ENCODE measurements at regions not wholly inside any gene's neighbourhood (a gene's known extent, or its start where the extent isn't known, plus 50 kb on each side); places are given as distances from the start of the nearest gene placed in this dataset.

DNA sequence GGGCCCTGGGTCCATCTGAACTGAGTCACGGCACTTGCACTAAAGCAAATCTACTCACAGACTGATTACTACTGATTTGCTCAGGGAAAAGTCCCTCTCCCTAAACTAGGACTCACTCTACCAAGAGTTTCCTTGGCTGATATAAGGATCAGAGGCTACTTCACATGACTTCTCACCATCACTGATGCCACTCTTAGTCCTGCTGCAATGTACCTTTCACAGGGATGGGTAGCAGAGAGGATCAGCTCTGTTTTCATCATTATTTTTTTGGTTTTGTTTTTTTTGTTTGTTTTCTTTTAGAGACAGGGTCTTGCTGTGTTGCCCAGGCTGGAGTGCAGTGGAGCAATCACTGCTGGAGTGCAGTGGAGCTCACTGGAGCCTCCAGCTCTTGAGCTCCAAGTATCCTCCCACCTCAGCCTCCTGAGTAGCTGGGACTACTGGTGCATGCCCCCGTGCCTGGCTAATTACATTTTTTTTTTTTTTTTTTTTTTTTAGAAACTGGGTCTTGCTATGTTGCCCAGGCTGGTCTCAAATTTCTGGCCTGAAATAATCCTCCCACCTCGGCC, 200.6 kb downstream of the JCAD start:
- in situ Hi-C loops (cut with MboI; ENCODE audit: low sequenced_read_pairs), result no loop called here

DNA sequence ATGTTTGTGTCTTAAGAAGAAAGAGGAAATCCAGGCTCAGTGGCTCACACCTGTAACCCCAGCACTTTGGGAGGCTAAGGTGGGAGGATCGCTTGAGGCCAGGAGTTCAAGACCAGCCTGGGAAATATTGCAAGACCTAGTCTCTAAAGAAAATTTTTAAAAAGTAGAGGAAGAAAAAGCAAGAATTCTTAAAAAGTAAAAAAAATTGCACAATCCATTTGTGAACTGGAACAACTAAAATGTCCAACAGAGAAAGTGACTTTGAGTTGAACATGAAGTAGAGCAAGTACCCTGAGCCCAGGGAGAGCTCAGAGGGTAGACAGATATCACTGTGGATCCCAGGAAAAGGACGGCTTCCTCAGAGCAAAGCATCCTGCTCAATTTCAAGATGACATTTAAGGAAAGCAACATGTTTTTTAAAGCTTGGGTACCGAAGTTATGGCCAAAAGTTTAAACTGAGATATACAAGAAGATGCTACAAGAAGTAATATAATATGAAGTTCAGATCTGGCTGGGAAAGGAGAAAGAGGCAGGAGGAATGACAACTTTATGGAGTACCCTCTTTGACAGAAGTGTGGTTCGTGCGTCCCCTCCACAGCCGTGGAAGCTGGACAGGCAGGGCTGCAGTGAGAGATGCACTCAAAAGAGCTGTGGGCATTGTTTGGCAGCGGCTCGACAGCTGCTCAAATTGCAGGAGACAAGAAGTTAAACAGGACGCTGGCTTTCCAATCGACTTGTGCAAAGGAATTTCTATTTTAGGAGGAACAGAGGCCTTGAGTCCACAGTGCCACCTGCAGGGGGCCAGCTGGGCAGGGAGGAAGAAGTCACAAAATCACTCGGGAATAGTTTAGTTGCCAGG, 201.3 kb downstream of the JCAD start:
- in situ Hi-C loops (cut with MboI; ENCODE audit: low sequenced_read_pairs), result no loop called here

DNA sequence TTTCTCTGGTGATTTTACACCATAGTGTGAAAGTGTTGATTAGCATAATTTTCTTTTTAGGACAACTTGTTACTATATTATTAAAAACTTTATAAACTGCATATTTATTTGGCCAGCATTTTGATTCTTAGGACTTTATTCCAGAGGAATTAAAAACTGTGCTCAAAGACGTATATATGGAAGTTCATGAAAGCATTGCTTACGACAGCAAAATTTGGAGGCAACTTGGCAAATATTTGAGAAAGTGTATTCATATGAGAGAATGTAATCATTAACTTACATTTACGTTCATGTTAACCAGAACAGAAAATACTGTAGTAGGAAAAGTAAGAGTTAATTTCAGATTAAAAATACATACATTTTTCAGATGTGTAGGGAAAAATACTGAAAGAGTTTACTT, 203.1 kb downstream of the JCAD start:
- in situ Hi-C loops (cut with MboI; ENCODE audit: low sequenced_read_pairs), result no loop called here

DNA sequence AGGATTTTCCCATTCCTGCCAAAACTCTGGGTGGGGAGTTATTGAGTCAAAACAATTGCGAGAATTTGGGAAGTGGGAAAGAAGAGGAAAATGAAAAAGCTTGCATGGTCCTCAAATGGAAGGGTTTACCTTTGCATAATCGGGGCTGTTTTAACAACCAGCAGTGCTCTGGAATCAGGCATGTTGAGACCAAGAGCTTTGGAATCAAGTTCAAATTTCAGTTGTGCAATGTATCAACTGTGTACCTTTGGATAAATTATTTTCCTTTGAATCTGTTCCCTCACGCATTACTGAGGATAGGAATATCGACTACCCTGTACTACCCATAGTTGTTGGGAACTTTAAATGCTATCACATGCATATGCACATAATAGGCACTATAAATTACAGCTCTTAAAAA, 205.5 kb downstream of the JCAD start:
- in situ Hi-C loops (cut with MboI; ENCODE audit: low sequenced_read_pairs), result no loop called here

DNA sequence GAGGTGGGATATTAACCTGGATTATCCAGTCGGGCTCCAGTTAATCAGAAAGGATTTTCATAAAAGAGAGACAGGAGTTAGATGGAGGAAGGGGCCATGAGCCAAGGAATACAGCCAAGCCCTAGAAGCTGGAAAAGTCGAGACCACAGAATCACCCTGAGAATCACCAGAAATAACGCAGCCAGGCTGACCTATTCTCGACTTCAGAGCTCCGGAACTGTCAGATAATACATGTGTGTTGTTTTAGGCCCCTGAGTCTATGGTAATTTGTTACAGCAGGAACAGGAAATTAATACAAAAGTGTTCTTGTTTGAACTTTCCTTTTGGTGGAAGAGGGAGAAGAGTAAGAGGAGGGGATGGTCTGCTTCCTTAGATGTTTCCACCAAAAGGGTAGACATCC, 208.1 kb downstream of the JCAD start:
- in situ Hi-C loops (cut with MboI; ENCODE audit: low sequenced_read_pairs), result no loop called here

DNA sequence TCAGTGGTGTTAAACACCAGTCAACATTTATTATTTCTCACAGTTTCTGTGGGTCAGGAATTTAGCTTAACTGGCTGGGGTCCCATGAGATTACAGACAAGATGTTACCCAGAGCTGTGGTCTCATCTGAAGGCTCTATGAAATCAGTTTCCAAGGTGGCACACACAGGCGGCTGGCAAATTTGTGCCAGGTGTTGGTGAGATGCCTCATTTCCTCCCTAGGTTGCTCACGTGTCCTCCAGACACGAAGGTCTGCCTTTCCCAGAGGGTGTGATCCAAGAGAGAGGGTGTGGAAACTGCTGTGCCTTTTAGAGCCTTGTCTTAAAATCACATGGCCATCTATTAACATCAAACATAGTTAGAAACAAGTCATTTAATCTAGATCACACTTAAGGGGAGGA, 209.0 kb downstream of the JCAD start:
- in situ Hi-C loops (cut with MboI; ENCODE audit: low sequenced_read_pairs), result no loop called here

DNA sequence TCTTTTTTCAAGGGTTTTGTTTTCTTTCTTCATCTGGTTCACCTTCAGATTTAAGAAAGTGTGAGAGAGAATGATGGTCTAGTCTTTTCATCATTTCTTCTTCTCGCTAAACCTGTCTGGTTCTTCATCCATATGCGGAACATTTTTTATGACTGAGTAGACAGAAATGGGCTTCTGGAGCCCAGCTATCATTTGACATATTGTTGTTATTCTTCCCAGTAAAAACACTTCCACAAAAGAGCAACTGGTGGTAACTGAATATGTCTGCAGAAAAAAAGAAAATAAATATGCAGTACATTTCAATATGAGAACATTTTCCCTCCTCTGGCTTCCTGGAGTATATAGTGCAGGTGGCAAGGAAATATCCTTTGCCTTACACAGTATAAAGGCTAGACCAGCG, 209.5 kb downstream of the JCAD start:
- in situ Hi-C loops (cut with MboI; ENCODE audit: low sequenced_read_pairs), result no loop called here

DNA sequence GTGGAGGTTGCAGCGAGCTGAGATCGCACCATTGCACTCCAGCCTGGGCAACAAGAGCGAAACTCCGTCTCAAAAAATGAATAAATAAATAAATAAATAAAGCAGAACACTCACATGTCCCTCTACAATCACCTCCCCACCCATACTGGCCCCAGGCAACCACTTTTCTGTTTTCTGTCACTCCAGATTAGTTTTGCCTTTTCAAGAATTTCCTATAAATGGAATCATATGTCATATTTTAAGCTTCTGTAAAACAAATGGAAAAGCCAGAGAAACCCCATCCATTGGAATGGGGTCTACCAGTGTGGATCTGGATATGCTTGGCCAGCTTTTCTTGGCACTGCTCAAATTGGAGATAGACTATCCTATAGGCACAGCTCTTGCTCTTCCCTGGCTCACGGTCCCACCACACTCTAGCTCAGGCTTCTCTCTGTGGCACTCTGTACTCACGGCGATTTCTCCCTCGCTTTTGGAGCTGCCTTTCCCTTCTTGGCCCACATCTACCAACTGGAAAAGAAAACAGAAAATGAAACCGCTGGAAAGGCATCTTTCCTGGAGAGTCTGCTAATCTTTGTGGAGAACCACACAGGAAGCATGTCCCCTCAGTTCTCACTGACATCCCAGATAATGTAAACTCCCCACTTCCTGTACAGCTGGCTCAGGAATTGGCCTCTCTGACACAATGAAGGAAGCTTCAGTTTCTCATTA, 210.1 kb downstream of the JCAD start:
- in situ Hi-C loops (cut with MboI; ENCODE audit: low sequenced_read_pairs), result no loop called here

DNA sequence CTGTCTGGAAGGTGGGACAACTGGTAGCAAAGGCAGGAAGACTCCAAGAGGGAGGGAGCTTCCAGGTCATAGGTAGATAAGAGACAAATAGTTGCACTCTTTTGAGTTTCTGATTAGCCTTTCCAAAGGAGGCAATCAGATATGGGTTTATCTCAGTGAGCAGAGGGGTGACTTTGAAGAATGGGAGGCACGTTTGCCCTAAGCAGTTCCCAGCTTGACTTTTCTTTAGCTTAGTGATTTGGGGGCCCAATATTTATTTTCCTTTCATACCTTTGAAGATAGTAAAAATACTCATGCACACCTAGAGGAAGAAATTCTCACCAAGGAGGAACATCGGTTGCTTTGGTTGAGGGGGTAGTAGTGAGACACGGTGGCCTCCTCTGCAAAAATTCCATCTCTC, 212.1 kb upstream of the SVIL start:
- in situ Hi-C loops (cut with MboI; ENCODE audit: low sequenced_read_pairs), result no loop called here

DNA sequence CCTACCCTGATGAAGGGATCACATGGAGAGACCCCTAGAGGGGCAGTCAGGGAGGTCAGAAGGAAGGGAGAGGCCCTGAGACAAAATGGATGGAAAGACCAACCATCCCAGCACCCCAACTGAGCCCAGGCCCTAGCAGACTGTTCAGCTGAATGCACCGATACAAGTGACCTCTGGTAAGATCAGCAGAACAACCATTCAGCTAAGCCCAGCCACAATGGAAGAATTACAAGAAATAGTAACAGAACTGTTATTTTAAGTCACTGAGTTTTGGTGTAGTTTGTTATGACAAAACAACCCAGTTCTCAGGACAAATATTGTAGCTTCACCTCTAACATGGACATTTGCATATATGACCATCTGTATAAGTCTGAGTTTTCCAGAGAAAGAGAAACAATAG, 210.4 kb upstream of the SVIL start:
- in situ Hi-C loops (cut with MboI; ENCODE audit: low sequenced_read_pairs), result no loop called here

DNA sequence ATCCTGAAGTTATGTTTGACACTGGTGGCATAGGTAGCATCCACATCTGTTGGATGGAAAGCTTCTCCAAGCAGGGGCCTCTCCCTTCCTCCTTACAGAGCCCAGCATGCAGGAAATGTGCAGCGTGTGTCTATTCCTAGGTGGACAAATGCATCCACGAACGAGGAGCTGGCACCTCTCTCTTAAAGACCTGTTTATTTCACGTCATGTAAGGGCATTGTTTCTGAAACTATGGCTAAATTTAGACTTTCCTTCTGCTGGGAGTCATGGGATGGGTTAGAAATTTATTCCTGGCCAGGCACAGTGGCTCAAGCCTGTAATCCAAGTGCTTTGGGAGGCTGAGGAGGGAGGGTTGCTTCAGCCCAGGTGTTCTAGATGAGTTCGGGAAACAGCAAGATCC, 208.4 kb upstream of the SVIL start:
- in situ Hi-C loops (cut with MboI; ENCODE audit: low sequenced_read_pairs), result no loop called here

DNA sequence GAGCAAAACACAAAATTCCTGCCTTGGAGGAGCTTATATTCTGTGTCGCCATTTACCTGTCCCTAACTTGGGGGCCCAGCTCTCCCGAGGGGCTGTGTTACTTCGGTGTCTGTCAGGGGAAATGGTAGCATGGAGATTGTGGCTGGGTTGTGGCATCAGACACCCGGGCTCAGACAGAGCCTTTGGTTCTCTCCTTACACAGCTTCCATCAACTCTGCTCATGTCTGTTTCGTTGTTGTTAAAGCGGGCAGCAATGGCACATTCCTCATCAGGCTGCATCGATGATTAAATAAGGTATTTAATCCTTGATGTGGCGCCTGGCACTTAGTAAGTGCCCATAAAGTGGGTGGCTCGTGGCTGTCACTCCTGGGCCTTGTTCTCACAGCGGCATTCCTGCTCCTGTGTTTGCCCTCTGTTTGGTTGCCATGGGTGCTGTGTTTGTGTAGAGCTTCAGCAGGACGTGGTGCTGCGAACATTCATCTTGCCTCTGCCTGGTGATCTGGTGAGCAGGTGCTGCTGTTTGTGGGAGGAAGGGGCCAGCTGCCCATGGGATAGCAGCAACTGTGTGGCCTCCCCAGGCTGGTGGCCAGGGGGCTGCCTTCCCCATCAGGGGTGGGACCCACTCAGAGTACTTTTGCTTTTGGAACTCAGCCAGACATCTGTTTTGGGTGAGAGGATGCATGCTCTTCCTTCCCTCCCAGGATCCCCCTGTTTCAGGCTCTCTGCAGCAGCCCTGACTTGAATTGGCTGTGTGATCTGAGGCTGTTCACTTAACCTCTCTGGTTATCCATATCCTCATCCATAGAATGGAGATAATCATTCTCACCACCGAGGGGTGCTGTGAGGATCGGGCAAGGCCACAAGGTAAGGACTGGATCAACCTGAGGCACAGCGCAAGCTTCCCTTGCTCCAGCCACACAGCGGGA, 207.2 kb upstream of the SVIL start:
- in situ Hi-C loops (cut with MboI; ENCODE audit: low sequenced_read_pairs), result no loop called here

DNA sequence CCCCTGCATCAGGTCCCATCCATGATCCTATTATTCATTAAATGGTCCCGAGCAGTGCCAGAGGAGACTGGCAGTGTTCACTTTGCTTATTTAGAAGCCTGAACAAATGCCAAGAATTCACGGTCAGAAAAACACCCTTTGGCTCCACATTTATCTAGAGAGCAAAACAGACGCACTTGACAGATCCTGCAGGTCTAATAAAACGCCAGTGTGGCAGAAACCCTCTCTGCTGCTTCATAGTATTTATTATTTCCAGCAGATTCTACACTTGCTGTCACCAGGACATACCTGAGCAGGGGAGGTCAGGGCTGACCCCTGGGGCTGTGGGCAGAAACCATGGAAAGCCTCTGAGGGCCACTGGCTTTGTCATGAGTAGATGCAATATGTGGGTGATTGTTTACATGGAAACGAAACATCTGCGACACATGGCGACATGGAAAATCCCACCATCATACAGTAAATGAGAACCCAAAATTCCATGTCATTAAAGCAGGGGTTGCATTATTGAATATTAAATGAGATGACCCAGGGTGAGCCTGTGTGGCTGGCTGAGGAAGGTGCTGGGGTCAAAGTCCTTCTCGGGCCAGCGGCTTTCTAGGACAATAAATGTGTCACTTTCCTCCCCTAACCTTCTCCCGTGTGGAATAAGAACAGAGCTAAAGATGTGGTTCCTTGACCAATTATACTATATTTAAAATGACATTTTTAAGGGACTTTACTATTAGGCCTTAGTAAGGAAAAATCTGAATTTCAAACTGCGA, 205.9 kb upstream of the SVIL start:
- in situ Hi-C loops (cut with MboI; ENCODE audit: low sequenced_read_pairs), result no loop called here

DNA sequence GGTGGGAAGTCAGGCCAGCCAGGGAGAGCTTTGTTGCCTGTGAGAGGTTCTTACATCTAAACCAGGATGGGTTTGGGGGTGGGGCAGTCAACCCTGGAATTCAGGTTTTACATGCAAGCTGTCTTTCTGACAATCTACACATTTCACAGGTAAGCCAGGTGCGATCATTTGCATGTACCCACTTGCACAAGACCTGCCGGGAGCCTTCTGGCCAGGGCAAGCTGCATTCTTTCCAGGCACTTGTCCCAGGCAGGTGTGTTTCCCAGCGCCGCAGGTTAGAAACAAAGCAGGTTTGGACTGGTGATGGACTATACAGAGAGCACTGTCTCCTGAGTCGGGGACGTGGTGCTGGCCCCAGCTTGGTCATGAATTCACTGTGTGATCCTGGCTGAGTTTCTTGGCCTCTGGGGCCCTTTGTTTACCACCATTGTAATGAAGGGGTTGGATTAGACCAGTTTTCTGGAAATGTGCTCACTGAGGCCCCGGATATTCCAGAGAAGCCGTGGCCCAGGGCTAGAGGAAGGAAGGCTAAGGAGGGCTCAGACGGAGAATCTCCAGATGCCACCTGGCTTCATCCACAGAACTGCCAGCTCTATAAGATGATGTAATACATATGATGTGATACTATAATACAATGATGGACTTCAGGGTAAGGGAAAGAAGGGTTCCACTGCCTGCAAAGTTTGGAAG, 205.2 kb upstream of the SVIL start:
- in situ Hi-C loops (cut with MboI; ENCODE audit: low sequenced_read_pairs), result no loop called here

DNA sequence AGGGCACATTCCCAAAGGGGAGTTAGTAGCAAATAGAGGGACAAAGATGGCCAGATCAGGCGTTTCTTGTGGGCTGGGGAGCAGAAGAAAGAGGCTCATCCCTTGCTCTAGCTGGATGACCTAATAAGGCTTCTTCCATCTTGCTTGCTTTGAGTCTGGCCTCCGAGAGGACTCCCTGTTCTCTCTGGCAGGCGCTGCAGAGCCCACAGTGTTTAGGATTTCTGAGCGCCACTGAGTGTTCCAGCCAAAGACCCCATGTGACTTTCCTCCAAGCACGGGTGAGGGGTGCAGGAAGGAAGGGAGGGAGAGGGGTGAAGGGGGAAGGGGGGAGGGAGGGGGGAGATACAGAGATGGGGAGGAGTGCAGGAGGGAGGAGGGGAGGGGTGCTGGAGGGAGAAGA, 203.8 kb upstream of the SVIL start:
- in situ Hi-C loops (cut with MboI; ENCODE audit: low sequenced_read_pairs), result no loop called here

DNA sequence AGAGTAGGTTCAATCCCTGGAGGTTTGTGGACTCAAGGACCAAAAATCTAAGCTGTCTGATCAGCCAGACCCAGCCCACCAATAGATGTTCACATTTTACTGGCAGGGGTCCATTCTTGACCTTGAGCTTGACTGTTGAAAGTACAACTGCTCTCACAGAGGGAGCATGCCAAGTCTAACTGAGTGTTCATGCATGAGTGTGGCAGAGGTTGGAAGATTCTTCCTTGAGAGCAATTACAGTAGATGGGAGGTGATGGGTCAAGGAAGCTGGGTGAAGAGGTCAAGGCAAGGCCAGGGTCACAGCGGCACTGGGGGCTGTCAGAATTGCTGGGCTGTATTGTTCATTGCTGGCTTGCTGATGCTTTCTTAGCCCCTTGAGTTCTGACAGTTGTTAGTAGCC, 202.8 kb upstream of the SVIL start:
- in situ Hi-C loops (cut with MboI; ENCODE audit: low sequenced_read_pairs), result no loop called here

DNA sequence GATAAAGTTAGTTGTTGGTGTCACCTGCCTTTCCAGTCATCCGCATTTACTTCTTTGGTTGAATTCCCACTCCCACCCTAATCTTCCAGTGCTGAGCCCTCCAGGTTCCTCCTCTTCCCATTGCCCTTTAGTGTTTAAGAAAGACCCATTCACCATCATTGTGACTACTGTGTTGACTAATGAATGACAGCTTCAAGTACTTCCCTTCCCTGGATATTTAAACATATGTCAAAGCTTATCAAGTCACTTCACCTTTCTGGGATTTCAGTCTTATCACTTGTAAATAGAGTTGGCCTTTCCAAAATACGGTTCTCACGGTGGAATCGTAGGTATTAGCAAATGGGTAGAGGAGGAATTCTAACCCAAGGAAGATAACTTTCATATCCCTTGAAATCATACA, 201.6 kb upstream of the SVIL start:
- in situ Hi-C loops (cut with MboI; ENCODE audit: low sequenced_read_pairs), result no loop called here

DNA sequence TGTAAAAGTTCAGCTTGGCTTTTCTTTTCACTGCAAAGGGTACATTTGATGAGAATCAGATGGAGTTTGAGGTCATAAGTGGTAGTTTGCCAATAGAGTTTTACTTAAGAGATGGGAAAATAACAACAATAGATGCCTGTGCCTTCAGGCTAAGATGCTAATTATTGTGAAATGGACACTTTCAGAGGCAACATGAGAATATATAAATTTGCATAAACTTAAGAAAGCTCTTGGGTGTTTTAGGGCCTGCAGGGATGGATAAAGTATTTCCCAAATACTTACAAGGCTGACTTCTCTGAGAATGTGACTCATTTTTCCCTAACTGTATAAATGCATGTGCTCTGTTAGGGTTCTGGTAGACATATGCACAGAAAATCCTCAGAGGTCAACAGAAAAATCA, 200.3 kb upstream of the SVIL start:
- in situ Hi-C loops (cut with MboI; ENCODE audit: low sequenced_read_pairs), result no loop called here

DNA sequence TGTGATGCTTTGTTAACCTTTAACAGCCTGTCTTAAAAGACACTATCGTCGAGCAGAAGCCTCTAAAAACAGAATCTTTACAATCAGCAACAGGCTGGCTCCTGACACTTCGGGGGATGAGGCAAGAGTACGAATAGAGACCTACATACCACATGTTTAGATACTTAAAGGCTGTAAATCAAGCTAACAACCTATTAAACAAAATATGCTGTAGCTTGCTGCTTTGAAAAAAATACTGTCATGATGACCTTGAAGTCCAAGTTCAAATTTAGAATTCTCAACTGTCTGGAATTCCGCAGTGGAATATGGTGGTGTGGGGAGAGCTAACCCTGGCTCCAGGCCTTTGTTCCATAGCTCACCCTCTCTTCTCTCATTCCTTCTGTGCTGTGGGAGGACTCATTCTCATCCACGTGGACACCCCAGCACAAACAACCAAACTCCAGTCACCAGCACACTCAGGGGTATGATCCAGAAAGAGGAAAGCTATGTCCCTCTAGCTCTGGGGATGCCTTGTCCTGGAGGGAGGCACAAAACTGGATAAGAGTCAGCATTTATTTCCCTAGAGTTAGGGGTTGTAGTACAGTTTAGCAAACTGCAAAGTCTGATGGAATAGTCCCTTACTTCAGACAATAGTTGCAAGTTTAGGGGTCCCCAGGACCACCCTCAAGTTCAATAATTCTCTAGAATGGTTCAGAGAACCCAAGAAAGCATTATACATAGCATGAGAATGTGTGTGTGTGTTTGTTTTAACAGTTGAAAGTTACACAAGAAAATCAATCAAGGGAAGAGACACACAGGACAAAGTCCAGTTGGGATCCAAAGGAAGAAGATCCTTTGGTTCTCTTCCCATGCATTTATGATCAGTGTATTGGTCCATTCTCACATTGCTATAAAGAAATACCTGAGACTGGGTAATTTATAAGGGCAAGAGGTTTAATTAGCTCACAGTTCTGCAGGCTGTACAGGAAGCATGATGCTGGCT, 196.1 kb upstream of the SVIL start:
- in situ Hi-C loops (cut with MboI; ENCODE audit: low sequenced_read_pairs), result no loop called here

Measured in HL-60/S4 treated with phorbol 12-myristate 13-acetate at 8.2 ng/mL for 4 days and 3 days (cell line).